Tibial artery (tissue), 4 donors: ENCODE measurements at regions not wholly inside any gene's neighbourhood (a gene's known extent, or its start where the extent isn't known, plus 50 kb on each side); places are given as distances from the start of the nearest gene placed in this dataset.

Experiments
- DNase-seq, 2 donors: peaks; one replicate each; pipeline ENCODE4 v3.0.0-alpha.2; 2019
- H3K27ac ChIP-seq, 2 donors: fragments of 200-600 bp; sonication (generic) in 1 of 2; 1 replicate in 1 of 2; 2 replicates in 1 of 2; pipeline ENCODE4 v1.5.1; 2018 to 2019; ENCODE audit warnings: mild to moderate bottlenecking in 1 of 2
- H3K27me3 ChIP-seq, 2 donors: fragments of 200-600 bp; sonication (generic) in 1 of 2; one replicate each; pipeline versions ENCODE4 v1.5.1 to v1.6.0; 2016 to 2019
- H3K36me3 ChIP-seq, 3 donors: fragments of 200-600 bp; sonication (generic) in 2 of 3; one replicate each; pipeline ENCODE4 v1.5.1; 2016 to 2019; ENCODE audit warnings: mild to moderate bottlenecking in 2 of 3
- H3K4me1 ChIP-seq, 4 donors: fragments of 200-600 bp; sonication (generic) in 2 of 4; 1 replicate in 3 of 4; 2 replicates in 1 of 4; pipeline ENCODE4 v1.5.1; 2016 to 2019
- H3K4me3 ChIP-seq, 2 donors: fragments of 200-600 bp; sonication (generic) in 1 of 2; 1 replicate in 1 of 2; 2 replicates in 1 of 2; pipeline ENCODE4 v1.5.1; 2018 to 2019; ENCODE audit warnings: mild to moderate bottlenecking in 2 of 2
- H3K9me3 ChIP-seq, 3 donors: fragments of 200-600 bp; sonication (generic) in 1 of 3; one replicate each; pipeline ENCODE4 v1.5.1; 2016 to 2019
- intact Hi-C: fragments of 100-400 bp; cut with DNase I; formaldehyde crosslinking; loops from one replicate; pipeline ENCODE4 v1.15.0; 2023; ENCODE audit warnings: low total_unique reads
- TF ChIP-seq, protein P1 (sequence below), 2 experiments: fragments of 200-600 bp in 1 of 2; fragments of 450-650 bp in 1 of 2; IDR thresholded peaks; one replicate each; pipeline ENCODE4 v1.5.1; 2017 to 2019; ENCODE audit warnings: antibody characterized with exemption in 2 of 2, mild to moderate bottlenecking in 1 of 2, moderate library complexity in 1 of 2

DNA sequence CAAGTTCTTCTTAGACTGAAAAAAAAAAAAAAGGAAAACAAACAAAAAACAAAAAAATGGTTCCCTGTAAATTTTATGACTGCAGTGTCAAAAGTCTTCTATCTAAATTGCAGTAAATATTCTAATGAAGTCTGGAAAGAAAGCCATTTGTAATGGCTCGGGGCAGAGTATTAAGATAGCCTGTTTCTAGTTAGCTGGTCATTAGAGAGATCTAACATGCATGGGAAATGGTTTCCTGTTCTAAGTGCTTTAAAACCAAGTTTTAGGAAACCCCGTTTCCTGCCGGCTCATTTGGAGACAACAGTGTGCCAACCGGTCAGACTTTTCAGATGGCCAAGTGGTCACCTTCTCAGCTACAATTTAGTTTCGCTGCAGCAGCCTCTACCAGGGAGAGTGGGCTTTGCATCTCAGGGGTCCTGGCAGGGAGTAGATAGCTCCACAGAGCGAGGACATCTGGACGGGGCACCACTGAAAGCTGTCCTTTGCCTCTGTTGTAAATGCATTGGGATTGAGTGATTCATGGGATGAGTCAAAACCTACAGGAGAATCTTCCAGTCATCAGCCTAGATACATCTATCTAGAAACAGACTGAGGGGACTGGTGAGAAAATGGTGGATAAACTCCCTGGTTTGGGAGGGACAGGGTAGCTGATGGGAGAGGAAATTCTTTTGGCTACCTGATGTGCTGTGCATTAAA is 473.2 kb upstream of the SALL1 start:
- no peaks in the 10 kb centered on the region for H3K36me3 ChIP-seq
- no peaks in the 10 kb centered on the region for H3K4me1 ChIP-seq
- intact Hi-C loops = no loop called here
- no peak overlapping the region for H3K4me3 ChIP-seq
- no peaks in the 10 kb centered on the region for H3K27me3 ChIP-seq
- no peaks in the 10 kb centered on the region for H3K9me3 ChIP-seq
- no peak overlapping the region for H3K27ac ChIP-seq
- TF ChIP-seq, protein P1, sequence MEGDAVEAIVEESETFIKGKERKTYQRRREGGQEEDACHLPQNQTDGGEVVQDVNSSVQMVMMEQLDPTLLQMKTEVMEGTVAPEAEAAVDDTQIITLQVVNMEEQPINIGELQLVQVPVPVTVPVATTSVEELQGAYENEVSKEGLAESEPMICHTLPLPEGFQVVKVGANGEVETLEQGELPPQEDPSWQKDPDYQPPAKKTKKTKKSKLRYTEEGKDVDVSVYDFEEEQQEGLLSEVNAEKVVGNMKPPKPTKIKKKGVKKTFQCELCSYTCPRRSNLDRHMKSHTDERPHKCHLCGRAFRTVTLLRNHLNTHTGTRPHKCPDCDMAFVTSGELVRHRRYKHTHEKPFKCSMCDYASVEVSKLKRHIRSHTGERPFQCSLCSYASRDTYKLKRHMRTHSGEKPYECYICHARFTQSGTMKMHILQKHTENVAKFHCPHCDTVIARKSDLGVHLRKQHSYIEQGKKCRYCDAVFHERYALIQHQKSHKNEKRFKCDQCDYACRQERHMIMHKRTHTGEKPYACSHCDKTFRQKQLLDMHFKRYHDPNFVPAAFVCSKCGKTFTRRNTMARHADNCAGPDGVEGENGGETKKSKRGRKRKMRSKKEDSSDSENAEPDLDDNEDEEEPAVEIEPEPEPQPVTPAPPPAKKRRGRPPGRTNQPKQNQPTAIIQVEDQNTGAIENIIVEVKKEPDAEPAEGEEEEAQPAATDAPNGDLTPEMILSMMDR (IDR thresholded peaks at IDR 0.05) = no peak
- no peak for DNase-seq

DNA sequence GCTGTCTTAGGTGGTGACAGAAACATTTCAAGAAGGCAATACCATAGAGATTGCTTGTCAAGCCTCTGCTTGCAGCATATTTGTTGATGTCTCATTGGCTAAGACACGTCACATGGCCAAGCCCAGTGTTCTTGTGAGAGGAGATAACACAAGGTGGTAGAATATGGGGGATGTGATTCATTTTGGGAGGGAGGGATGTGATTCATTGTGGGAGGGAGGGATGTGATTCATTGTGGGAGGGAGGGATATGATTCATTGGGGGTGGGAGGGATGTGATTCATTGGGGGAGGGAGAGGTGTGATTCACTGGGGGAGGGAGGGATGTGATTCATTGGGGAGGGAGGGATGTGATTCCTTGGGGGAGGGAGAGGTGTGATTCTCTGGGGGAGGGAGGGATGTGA is 470.5 kb upstream of the SALL1 start:
- Histone ChIP-seq H3K27ac (no peak overlapping the region), H3K9me3 (no peaks in the 10 kb centered on the region), H3K4me1 (no peaks in the 10 kb centered on the region), H3K4me3 (no peak overlapping the region), H3K36me3 (no peaks in the 10 kb centered on the region), H3K27me3 (no peaks in the 10 kb centered on the region)
- intact Hi-C loops = no loop called here
- TF ChIP-seq, protein P1 (IDR thresholded peaks at IDR 0.05) = no peak
- DNase-seq = no peak

DNA sequence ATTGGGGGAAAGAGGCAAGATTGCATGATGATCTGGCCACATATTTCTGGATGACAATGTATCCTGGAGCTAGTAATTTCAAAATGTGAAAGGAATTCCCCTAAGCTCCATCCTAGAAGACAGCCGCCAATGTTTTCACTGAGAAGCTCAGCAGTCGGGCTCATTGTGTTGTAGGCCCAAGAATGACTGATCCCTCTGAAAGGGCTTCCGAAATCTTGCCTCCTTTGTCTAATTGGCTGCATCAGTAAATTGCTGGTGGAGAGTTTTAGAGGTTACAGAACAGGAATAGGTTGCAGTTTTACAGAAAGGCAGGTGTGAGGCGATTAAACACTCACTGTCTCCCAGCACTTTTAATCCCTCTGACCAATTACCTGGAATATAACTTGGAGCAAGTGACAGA is 464.1 kb upstream of the SALL1 start:
- intact Hi-C loops = no loop called here
- H3K36me3 ChIP-seq = no peaks in the 10 kb centered on the region
- H3K4me3 ChIP-seq = no peak overlapping the region
- H3K27ac ChIP-seq = no peak overlapping the region
- DNase-seq = no peak
- no peaks in the 10 kb centered on the region for H3K4me1 ChIP-seq
- TF ChIP-seq, protein P1 (IDR thresholded peaks at IDR 0.05) = no peak
- no peaks in the 10 kb centered on the region for H3K9me3 ChIP-seq
- no peaks in the 10 kb centered on the region for H3K27me3 ChIP-seq

DNA sequence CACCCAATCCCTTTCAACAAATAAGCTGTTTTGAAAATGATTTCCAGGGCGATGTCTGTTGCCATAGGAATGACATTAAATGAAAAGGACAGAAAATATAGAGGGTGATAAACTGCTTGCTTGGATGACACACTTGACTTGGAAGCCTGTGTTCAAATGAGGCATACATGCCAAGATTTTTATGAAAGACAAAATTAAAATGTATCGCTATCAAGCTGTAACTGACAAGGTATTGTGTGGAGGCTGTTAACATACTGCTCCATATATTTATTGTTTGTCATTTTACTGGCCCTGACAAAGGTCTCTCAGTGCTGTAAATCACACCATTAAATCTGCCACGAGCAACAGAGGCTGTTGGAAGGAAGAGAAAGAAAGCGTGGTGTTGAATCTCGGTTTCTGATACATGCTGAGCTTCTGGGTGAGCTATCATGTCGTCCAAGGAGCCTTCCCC is 456.2 kb upstream of the SALL1 start:
- no peak overlapping the region for H3K4me3 ChIP-seq
- DNase-seq = no peak
- no peaks in the 10 kb centered on the region for H3K27me3 ChIP-seq
- no peaks in the 10 kb centered on the region for H3K9me3 ChIP-seq
- H3K27ac ChIP-seq = no peak overlapping the region
- H3K4me1 ChIP-seq = no peaks in the 10 kb centered on the region
- intact Hi-C loops = no loop called here
- TF ChIP-seq, protein P1 (IDR thresholded peaks at IDR 0.05) = no peak
- H3K36me3 ChIP-seq = no peaks in the 10 kb centered on the region

DNA sequence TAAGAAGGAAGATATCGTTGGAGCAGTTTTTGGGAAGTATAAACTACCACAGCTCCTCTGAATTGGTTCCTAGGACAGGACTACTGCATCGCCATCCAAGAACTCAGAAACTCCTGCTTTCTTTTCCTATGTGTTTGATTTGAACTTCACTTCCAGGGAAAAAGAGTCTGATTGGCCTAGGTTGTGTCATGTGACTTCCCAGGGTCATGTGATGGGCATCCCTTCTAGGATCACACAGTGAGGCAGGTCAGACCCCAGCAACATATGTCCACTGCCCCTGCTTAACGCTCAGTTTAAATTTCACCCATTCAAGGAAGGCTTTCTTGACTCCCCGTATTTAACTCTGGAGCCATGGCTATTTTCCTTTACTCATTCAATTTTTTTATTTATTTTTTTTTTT is 445.2 kb upstream of the SALL1 start:
- no peaks in the 10 kb centered on the region for H3K4me1 ChIP-seq
- no peak for DNase-seq
- no peak overlapping the region for H3K4me3 ChIP-seq
- intact Hi-C loops = no loop called here
- no peak overlapping the region for H3K27ac ChIP-seq
- H3K9me3 ChIP-seq = no peaks in the 10 kb centered on the region
- TF ChIP-seq, protein P1 (IDR thresholded peaks at IDR 0.05) = no peak
- H3K27me3 ChIP-seq = no peaks in the 10 kb centered on the region
- no peaks in the 10 kb centered on the region for H3K36me3 ChIP-seq
